ENCODE measurements at regions not wholly inside any gene's neighbourhood (a gene's known extent, or its start where the extent isn't known, plus 50 kb on each side); places are given as distances from the start of the nearest gene placed in this dataset.

- TF ChIP-seq EZH2 (IDR thresholded peaks at IDR 0.05; ENCODE audit: insufficient read depth, poor library complexity, severe bottlenecking) (no peak), EZH2phosphoT487 (IDR thresholded peaks at IDR 0.05; ENCODE audit: insufficient read depth, low read depth) (no peak)
Measured at GRCh38 chr3:79884354-79884753, 116.6 kb upstream of the ROBO1 start.
